ENCODE measurements at regions not wholly inside any gene's neighbourhood (a gene's known extent, or its start where the extent isn't known, plus 50 kb on each side); places are given as distances from the start of the nearest gene placed in this dataset.

GRCh38 chr7:11297126-11297625 is 323.5 kb downstream of the PHF14 start:
- TF ChIP-seq CTCF (IDR thresholded peaks at IDR 0.05; ENCODE audit: insufficient read depth, low read depth, low read length) (no peak), EZH2 (IDR thresholded peaks at IDR 0.05; ENCODE audit: insufficient read depth, low read length) (no peak)

Measured in astrocyte (in vitro differentiated cells and primary cell).